GM13976 (cell line): ENCODE measurements at regions not wholly inside any gene's neighbourhood (a gene's known extent, or its start where the extent isn't known, plus 50 kb on each side); places are given as distances from the start of the nearest gene placed in this dataset.

ENCODE experiments used
- DNase-seq: peaks from one replicate; pipeline ENCODE4 v3.0.0; 2012; ENCODE audit warnings: low spot score
- CTCF ChIP-seq: IDR thresholded peaks from 2 replicates; pipeline ENCODE4 v1.5.1; 2012; ENCODE audit warnings: borderline replicate concordance, mild to moderate bottlenecking; ENCODE audit not compliant: insufficient read depth; ENCODE audit errors: extremely low read depth, missing control alignments, control extremely low read depth
- in situ Hi-C: fragments of 300-500 bp; cut with MboI; formaldehyde crosslinking; loops from one replicate; pipeline ENCODE4 v1.12.0; 2022; ENCODE audit warnings: low sequenced_read_pairs, mixed read lengths, inconsistent platforms; ENCODE audit not compliant: unreplicated experiment

- no peak for TF ChIP-seq CTCF
- DNase-seq = no peak
- in situ Hi-C loops = no loop called here
Observed at GRCh38 chr5:61969755-61970154, 336.3 kb upstream of the KIF2A start.

- TF ChIP-seq CTCF = no peak
- no peak for DNase-seq
- in situ Hi-C loops = no loop called here
Observed at GRCh38 chr5:61970218-61970617, 335.8 kb upstream of the KIF2A start.

- no peak for TF ChIP-seq CTCF
- in situ Hi-C loops = no loop called here
- DNase-seq = no peak
Observed at GRCh38 chr5:61974680-61975079, 331.3 kb upstream of the KIF2A start.

- DNase-seq = no peak
- TF ChIP-seq CTCF = no peak
- in situ Hi-C loops = no loop called here
Observed at GRCh38 chr5:61981886-61982285, 324.1 kb upstream of the KIF2A start.

- in situ Hi-C loops = no loop called here
- DNase-seq = no peak
Observed at GRCh38 chr5:61991430-61991829, 314.6 kb upstream of the KIF2A start.

GRCh38 chr5:61991866-61992265, 314.1 kb upstream of the KIF2A start:
- DNase-seq = no peak
- in situ Hi-C loops = no loop called here
- TF ChIP-seq CTCF = no peak

More at GRCh38 chr5:61991430-61991829, 314.6 kb upstream of the KIF2A start:
- no peak for TF ChIP-seq CTCF
